Calu3 (cell line): ENCODE measurements at regions not wholly inside any gene's neighbourhood (a gene's known extent, or its start where the extent isn't known, plus 50 kb on each side); places are given as distances from the start of the nearest gene placed in this dataset.

Source experiments
- BruUV-seq: library from RNA; stranded (reverse); fragments of 400-500 nt; replicated peaks from 2 replicates; lab custom pipeline; 2021; lab: Mats Ljungman, UMichigan
- CTCF ChIA-PET: fragments of 300-600 bp; sonication (Branson Sonifier 250); formaldehyde crosslinking; loops from one replicate; lab custom pipeline; 2022; ENCODE audit warnings: antibody characterized with exemption; lab: Charles Lee
- DNase-seq: peaks from one replicate; pipeline ENCODE4 v3.0.0; 2022
- H3K27ac Mint-ChIP-seq: one replicate; pipeline ENCODE4 v1.8.0; 2022; ENCODE audit warnings: mixed read lengths; ENCODE audit not compliant: unreplicated experiment
- H3K27me3 Mint-ChIP-seq: one replicate; pipeline ENCODE4 v1.8.0; 2022; ENCODE audit warnings: mixed read lengths; ENCODE audit not compliant: unreplicated experiment
- H3K36me3 Mint-ChIP-seq: one replicate; pipeline ENCODE4 v1.8.0; 2022; ENCODE audit warnings: mild to moderate bottlenecking, moderate library complexity, mixed read lengths; ENCODE audit not compliant: insufficient read depth, unreplicated experiment
- H3K4me1 Mint-ChIP-seq: one replicate; pipeline ENCODE4 v1.8.0; 2022; ENCODE audit warnings: mild to moderate bottlenecking, low read depth, mixed read lengths; ENCODE audit not compliant: unreplicated experiment
- H3K4me3 Mint-ChIP-seq: one replicate; pipeline ENCODE4 v1.8.0; 2022; ENCODE audit warnings: mild to moderate bottlenecking, low read depth, moderate library complexity, mixed read lengths; ENCODE audit not compliant: unreplicated experiment
- H3K9me3 Mint-ChIP-seq: one replicate; pipeline ENCODE4 v1.8.0; 2022; ENCODE audit warnings: low read depth, mixed read lengths; ENCODE audit not compliant: unreplicated experiment
- CTCF ChIP-seq: fragments of 200-600 bp; IDR thresholded peaks from one replicate; pipeline ENCODE4 v1.8.0; 2022; ENCODE audit warnings: antibody characterized with exemption; ENCODE audit not compliant: unreplicated experiment
- intact Hi-C: fragments of 100-400 bp; cut with micrococcal nuclease; formaldehyde crosslinking; loops from one replicate; pipeline ENCODE4 v1.10.0; 2022; ENCODE audit not compliant: unreplicated experiment

DNA sequence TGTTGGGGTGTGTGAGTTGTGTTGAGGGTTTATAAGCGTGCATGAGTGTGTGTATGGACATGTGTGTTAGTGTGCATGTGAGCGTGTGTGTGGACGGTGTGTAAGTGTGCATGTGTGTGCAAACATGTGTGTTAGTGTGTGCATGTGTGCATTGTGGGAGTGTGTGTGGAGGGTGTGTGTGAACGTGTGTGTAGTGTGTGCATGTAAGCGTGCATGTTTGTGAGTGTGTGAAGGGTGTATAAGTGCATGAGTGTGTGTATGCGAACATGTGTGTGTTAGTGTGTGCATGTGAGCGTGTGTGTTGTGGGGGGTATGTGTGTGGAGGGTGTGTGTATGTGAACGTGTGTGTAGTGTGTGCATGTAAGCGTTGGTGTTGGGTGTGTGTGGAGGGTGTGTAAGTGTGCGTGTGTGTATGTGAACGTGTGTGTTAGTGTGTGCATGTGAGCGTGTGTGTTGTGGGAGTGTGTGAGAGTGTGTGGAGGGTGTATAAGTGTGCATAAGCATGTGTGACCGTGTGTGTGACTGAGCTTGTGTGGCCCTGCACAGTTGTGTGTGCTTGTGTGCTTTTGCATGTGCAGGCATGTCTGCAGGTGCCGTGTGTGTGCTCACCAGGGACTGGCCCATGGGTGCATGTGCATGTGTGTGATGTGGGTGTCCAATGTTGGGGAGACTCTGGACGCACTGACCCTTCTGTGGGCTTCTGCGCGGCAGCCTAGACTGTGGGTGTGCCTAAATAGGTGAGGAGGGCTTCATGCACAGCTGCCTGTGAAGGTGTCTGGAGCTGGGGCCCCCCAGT lies 866.2 kb downstream of the TBC1D22A start:
- no peak for TF ChIP-seq CTCF
- Mint-ChIP-seq H3K4me1 (no peaks in the 10 kb centered on the region), H3K9me3 (peaks cover 12% of the 10 kb centered on the region), H3K27ac (no peak overlapping the region), H3K36me3 (no peaks in the 10 kb centered on the region), H3K4me3 (no peak overlapping the region), H3K27me3 (no peaks in the 10 kb centered on the region)
- no peak for DNase-seq
- intact Hi-C loops: no loop called here
- CTCF ChIA-PET: no interaction called here
- no TSS peak for BruUV-seq

DNA sequence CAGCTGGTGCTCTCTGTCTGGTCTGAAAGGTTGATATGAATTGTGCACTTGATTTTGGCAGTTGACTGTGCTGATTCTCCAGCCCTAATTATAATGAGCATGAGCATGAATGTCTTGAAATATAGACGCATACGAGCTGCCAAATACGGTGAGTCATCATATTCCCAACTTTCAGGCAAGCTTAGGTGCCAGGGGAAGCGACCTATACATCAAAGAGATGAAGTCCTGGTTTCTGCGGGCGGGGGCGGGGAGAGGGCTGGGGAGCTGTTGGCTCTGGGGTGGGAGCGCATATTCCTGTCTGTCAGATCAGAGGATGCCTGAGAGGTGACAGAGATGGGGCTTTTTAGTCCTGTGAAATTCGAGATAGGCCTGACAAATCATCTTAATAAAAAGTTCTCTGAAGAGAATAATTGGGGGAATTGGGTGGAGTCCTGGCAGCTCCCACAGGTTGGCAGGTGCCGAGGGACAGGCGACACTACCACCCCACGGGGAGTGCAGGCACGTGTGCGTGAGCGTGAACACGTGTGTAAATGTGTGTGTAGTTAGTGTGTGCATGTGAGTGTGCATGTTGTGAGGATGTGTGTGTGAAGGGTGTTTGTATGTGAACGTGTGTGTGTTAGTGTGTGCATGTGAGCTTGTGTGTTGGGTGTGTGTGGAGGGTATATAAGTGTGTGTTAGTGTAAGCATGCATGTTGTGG lies 865.3 kb downstream of the TBC1D22A start:
- H3K27me3 Mint-ChIP-seq: no peaks in the 10 kb centered on the region
- H3K4me3 Mint-ChIP-seq: no peak overlapping the region
- BruUV-seq: no TSS peak
- H3K27ac Mint-ChIP-seq: no peak overlapping the region
- DNase-seq: no peak
- TF ChIP-seq CTCF: no peak
- H3K9me3 Mint-ChIP-seq: peaks cover 9% of the 10 kb centered on the region
- CTCF ChIA-PET: interaction anchor here (0.5 kb wide), 1 partner anchor 35 kb away, joined by 3 read pairs; no protein-coding TSS in a partner anchor
- no peaks in the 10 kb centered on the region for H3K36me3 Mint-ChIP-seq
- intact Hi-C loops: no loop called here
- no peaks in the 10 kb centered on the region for H3K4me1 Mint-ChIP-seq

- no peaks in the 10 kb centered on the region for H3K4me1 Mint-ChIP-seq
- H3K27ac Mint-ChIP-seq: no peak overlapping the region
- CTCF ChIA-PET: interaction anchor here (0.5 kb wide), 1 partner anchor 36 kb away, joined by 3 read pairs; no protein-coding TSS in a partner anchor
- peaks cover 11% of the 10 kb centered on the region for H3K9me3 Mint-ChIP-seq
- TF ChIP-seq CTCF: no peak
- H3K36me3 Mint-ChIP-seq: no peaks in the 10 kb centered on the region
- intact Hi-C loops: no loop called here
- no peaks in the 10 kb centered on the region for H3K27me3 Mint-ChIP-seq
- no TSS peak for BruUV-seq
- DNase-seq: no peak
- no peak overlapping the region for H3K4me3 Mint-ChIP-seq
Observed at GRCh38 chr22:47626428-47627390, 864.3 kb downstream of the TBC1D22A start.
